ENCODE measurements at regions not wholly inside any gene's neighbourhood (a gene's known extent, or its start where the extent isn't known, plus 50 kb on each side); places are given as distances from the start of the nearest gene placed in this dataset.

- no peak for DNase-seq (ENCODE audit: extremely low spot score)
- WGBS = 73% methylated on average over 2 of the region's 2 CpGs
- H3K9me3 ChIP-seq = no peaks in the 10 kb centered on the region
- H3K27me3 ChIP-seq = no peaks in the 10 kb centered on the region
- H3K4me3 ChIP-seq = no peak overlapping the region
- intact Hi-C loops (cut with DNase I) = no loop called here
- no peaks in the 10 kb centered on the region for H3K36me3 ChIP-seq
- H3K27ac ChIP-seq (replicated peaks in 1 of 4) = no peak overlapping the region
- H3K4me1 ChIP-seq = no peaks in the 10 kb centered on the region
- no peak for TF ChIP-seq POLR2A (IDR thresholded peaks at IDR 0.05; ENCODE audit: low read depth)
- TF ChIP-seq POLR2AphosphoS5 (IDR thresholded peaks at IDR 0.05) = no peak
- no peak for TF ChIP-seq EP300 (IDR thresholded peaks at IDR 0.05)
- TF ChIP-seq CTCF (IDR thresholded peaks at IDR 0.05) = no peak
Observed at GRCh38 chr12:92356425-92356824, 210.8 kb upstream of the BTG1 start.

DNA sequence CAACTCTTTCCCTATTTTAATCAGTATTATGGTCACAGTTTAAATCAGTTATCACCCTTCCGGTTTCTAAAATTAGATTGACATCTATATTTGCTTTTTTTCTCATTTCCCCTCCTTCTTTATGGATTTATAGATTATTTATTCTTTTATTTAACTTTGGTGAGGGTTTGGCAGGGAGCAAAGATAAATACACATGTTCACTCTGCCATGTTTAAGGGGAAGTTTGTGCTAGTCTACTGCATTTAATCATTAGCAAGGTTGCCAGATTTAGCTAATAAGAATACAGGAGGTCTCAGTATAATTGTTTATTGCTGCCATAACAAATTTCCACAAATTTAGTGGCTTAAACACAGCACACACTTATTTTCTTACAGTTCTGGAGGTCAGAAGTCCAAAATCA lies 204.0 kb upstream of the BTG1 start:
- H3K4me3 ChIP-seq = no peak overlapping the region
- no peak for DNase-seq (ENCODE audit: extremely low spot score)
- 94% methylated on average over 1 of the region's 1 CpG for WGBS
- H3K27ac ChIP-seq (replicated peaks in 1 of 4) = no peak overlapping the region
- intact Hi-C loops (cut with DNase I) = no loop called here
- H3K9me3 ChIP-seq = no peaks in the 10 kb centered on the region
- no peaks in the 10 kb centered on the region for H3K36me3 ChIP-seq
- H3K27me3 ChIP-seq = no peaks in the 10 kb centered on the region
- TF ChIP-seq CTCF (IDR thresholded peaks at IDR 0.05) = no peak
- TF ChIP-seq EP300 (IDR thresholded peaks at IDR 0.05) = no peak
- no peak for TF ChIP-seq POLR2AphosphoS5 (IDR thresholded peaks at IDR 0.05)
- TF ChIP-seq POLR2A (IDR thresholded peaks at IDR 0.05; ENCODE audit: low read depth) = no peak
- no peaks in the 10 kb centered on the region for H3K4me1 ChIP-seq

DNA sequence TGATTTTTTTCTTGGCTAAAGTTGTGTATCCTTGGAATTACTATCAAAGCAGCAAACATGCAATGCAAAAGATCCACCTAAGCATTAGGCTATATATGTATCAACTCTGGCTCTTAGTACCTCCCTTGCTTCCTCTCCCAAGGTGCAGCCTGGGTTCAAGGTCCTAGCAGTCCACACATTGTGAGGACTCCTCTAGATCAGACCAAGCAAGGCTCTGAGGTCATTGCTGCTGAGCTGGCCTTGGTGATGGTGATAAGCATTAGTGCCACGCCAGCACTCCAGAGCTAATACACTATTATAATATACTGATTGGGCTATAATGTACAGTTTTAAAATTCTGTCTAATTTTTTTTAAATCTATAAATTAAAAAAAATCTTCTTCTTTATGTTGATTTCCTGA lies 196.9 kb upstream of the BTG1 start:
- intact Hi-C loops (cut with DNase I) = no loop called here
- DNase-seq (ENCODE audit: extremely low spot score) = no peak
- no peak overlapping the region for H3K27ac ChIP-seq (replicated peaks in 1 of 4)
- 100% methylated on average over 1 of the region's 1 CpG for WGBS
- H3K36me3 ChIP-seq = no peaks in the 10 kb centered on the region
- H3K4me1 ChIP-seq = no peaks in the 10 kb centered on the region
- H3K27me3 ChIP-seq = no peaks in the 10 kb centered on the region
- TF ChIP-seq CTCF (IDR thresholded peaks at IDR 0.05) = no peak
- TF ChIP-seq EP300 (IDR thresholded peaks at IDR 0.05) = no peak
- TF ChIP-seq POLR2AphosphoS5 (IDR thresholded peaks at IDR 0.05) = no peak
- no peak for TF ChIP-seq POLR2A (IDR thresholded peaks at IDR 0.05; ENCODE audit: low read depth)
- H3K4me3 ChIP-seq = no peak overlapping the region
- H3K9me3 ChIP-seq = no peaks in the 10 kb centered on the region

GRCh38 chr12:92341065-92341668 lies 195.5 kb upstream of the BTG1 start:
- Histone ChIP-seq H3K4me3 (no peak overlapping the region), H3K4me1 (no peaks in the 10 kb centered on the region), H3K36me3 (no peaks in the 10 kb centered on the region), H3K27ac (replicated peaks in 1 of 4) (no peak overlapping the region), H3K27me3 (no peaks in the 10 kb centered on the region), H3K9me3 (no peaks in the 10 kb centered on the region)
- intact Hi-C loops (cut with DNase I) = no loop called here
- 76% methylated on average over 13 of the region's 13 CpGs for WGBS
- no peak for DNase-seq (ENCODE audit: extremely low spot score)
- no peak for TF ChIP-seq POLR2A (IDR thresholded peaks at IDR 0.05; ENCODE audit: low read depth)
- no peak for TF ChIP-seq CTCF (IDR thresholded peaks at IDR 0.05)
- TF ChIP-seq EP300 (IDR thresholded peaks at IDR 0.05) = no peak
- no peak for TF ChIP-seq POLR2AphosphoS5 (IDR thresholded peaks at IDR 0.05)

- H3K27ac ChIP-seq (replicated peaks in 1 of 4) = no peak overlapping the region
- H3K36me3 ChIP-seq = no peaks in the 10 kb centered on the region
- TF ChIP-seq CTCF (IDR thresholded peaks at IDR 0.05) (no peak), POLR2A (IDR thresholded peaks at IDR 0.05; ENCODE audit: low read depth) (no peak), EP300 (IDR thresholded peaks at IDR 0.05) (no peak), POLR2AphosphoS5 (IDR thresholded peaks at IDR 0.05) (no peak)
- no peak for DNase-seq (ENCODE audit: extremely low spot score)
- H3K9me3 ChIP-seq = no peaks in the 10 kb centered on the region
- H3K4me1 ChIP-seq = no peaks in the 10 kb centered on the region
- intact Hi-C loops (cut with DNase I) = no loop called here
- 80% methylated on average over 6 of the region's 6 CpGs for WGBS
- no peaks in the 10 kb centered on the region for H3K27me3 ChIP-seq
- no peak overlapping the region for H3K4me3 ChIP-seq
Observed at GRCh38 chr12:92340441-92341064, 194.9 kb upstream of the BTG1 start.
